HFF-Myc (cell line): ENCODE measurements at regions not wholly inside any gene's neighbourhood (a gene's known extent, or its start where the extent isn't known, plus 50 kb on each side); places are given as distances from the start of the nearest gene placed in this dataset.

Source experiments
- DNase-seq: peaks from one replicate; pipeline ENCODE4 v3.0.0-alpha.2; 2011; ENCODE audit warnings: low read depth; ENCODE audit errors: extremely low read depth
- H3K4me3 ChIP-seq: replicated peaks from 2 replicates; pipeline ENCODE4 v1.5.1; 2011; ENCODE audit warnings: low read depth, mild to moderate bottlenecking, control low read depth, low read length
- TF ChIP-seq, protein P1 (sequence below): IDR thresholded peaks from 2 replicates; pipeline ENCODE4 v1.5.1; 2012; ENCODE audit warnings: mild to moderate bottlenecking, low read depth, low read length, control low read depth; ENCODE audit errors: missing control alignments

DNA sequence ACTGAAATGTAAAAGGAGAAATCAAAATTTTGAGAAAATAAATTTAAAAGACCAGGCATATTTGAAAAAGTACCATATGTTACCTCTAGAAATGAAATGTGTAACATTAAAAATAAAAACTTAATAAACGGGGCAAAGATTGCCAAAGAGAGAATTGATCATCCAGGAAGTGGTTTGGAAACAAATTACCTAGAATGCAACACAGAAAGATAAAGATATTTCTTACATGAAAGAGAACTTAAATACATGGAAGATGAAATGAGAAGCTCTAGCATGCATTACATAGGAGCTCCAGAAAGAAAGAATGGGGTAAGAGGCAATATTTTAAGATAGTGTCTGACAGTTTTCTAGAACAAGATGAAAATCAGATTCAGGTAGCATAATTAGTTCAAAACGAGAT lies 235.9 kb upstream of the IRF2BP2 start:
- no peak for DNase-seq
- TF ChIP-seq, protein P1, sequence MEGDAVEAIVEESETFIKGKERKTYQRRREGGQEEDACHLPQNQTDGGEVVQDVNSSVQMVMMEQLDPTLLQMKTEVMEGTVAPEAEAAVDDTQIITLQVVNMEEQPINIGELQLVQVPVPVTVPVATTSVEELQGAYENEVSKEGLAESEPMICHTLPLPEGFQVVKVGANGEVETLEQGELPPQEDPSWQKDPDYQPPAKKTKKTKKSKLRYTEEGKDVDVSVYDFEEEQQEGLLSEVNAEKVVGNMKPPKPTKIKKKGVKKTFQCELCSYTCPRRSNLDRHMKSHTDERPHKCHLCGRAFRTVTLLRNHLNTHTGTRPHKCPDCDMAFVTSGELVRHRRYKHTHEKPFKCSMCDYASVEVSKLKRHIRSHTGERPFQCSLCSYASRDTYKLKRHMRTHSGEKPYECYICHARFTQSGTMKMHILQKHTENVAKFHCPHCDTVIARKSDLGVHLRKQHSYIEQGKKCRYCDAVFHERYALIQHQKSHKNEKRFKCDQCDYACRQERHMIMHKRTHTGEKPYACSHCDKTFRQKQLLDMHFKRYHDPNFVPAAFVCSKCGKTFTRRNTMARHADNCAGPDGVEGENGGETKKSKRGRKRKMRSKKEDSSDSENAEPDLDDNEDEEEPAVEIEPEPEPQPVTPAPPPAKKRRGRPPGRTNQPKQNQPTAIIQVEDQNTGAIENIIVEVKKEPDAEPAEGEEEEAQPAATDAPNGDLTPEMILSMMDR, result no peak
- no peak overlapping the region for H3K4me3 ChIP-seq

DNA sequence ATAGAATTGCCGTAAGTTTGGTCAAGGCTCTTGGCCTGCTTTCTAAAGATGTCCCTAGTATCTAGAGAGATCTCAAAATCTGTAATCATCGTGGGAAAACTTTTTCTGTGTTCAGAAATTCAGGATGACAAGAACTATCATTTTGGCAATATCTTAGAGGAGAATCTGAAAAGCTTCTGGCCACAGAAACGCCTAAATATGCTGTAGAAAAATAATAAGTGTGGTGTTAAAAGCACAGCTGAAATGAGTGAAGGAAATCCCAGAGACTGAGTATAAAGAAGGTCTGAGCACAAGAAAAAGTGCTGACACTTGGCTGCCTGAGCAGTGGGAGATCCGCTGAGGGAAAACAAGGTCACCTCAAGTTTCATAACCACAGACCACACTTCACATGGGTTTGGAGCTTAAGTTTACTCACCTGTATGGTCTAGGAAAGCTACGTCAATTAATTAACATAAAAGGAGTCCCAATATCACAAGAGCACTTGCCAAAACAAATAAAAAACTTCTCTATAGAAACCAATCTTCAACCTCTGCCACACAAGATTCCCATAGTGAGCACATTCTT lies 235.2 kb upstream of the IRF2BP2 start:
- H3K4me3 ChIP-seq, result no peak overlapping the region
- TF ChIP-seq, protein P1, result no peak
- DNase-seq, result no peak

DNA sequence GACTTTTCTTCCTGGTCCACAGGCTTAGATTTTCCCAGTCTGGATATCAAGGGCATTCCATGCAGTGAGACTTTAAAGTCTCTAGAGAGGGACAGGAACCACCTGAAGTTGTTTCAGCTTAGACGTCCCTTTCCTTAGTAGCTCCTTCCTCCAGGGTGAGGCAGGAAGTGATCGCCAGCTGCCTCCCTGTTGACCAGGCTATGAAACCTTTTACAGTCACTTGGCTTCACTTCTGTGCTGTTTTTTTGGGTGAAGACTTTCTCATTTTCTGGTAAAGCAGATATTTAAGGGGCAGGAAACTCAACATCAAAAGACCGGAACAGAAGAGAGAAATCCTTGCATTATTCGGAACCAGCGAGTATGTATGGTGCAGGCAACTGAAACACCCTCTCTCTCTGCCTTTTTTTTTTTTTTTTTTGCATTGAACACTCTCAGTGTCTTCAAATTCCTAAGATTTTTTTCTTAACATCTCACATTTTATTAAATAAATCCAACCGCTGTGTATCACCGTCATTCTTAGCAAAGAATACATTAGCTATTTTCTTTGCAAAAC lies 234.6 kb upstream of the IRF2BP2 start:
- DNase-seq, result no peak

GRCh38 chr1:234843946-234844345 lies 234.0 kb upstream of the IRF2BP2 start:
- no peak for DNase-seq
- H3K4me3 ChIP-seq, result no peak overlapping the region
- TF ChIP-seq, protein P1, result no peak

More for the DNA sequence above, 234.6 kb upstream of the IRF2BP2 start:
- TF ChIP-seq, protein P1, result no peak
- H3K4me3 ChIP-seq, result no peak overlapping the region

DNA sequence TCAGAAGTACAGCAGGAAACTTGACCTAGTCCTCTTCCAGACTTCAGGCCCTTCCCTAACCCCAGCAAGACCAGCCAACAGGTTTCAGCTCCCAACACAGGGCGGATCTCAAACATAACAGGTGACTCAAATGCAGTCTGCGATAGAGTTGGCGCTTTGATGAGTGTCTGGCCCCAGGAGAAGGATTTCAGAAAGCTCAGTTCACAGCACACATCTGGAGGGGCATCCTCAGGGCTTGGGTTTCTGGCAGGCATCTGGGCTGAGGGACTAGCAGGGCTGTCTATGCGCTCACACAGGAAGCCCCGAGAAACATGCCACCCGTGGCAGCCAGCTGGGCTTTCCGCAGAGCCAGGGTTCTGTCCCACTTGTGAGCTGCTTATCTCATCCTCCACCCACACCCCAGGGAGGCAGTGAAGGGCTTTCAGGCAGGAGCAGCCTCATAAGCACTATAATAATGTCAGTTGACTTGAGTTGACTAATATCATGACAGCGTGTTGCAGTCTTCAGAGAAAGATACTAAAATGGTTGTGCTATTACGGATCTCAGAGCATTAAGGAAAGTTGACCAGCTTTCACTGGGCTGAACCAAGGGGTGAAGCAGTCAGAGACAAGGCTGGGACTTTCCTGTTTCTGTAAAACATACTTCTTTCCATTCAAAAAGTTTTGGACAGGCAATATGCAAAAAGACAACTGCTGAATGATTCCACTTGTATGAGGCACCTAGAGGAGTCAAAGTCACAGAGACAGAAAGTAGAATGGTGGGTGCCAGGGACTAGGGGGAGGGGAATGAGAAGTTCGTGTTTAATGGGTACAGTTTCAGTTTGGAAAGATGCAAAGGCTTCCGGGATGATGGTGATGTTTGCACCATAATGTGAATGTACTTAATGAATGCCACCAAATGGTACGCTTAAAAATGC lies 233.0 kb upstream of the IRF2BP2 start:
- TF ChIP-seq, protein P1, result no peak
- no peak overlapping the region for H3K4me3 ChIP-seq
- no peak for DNase-seq

DNA sequence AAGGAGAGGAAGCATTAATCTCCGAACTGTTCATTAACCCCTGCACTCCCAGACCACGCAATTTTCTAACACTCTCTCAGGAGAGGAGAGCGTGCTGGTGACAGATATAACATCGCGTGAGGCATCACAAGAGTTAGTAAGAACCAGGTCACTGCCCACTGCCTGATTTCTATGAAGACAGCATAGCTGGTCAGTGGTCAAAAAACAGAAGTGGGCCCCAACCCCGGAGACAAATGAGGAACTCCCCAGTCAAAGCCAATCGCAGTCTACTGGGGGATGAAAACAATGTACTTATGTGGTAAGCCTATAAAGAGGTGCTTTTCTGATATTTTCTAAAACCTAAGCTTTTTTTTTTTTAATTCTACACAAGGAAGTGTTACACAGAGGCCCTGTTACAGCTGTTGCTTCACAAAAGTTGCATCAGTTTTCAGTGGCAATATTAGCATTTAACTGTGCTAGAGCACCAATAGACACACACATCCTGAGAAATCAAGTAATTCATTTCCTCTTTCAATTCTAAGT lies 231.8 kb upstream of the IRF2BP2 start:
- TF ChIP-seq, protein P1, result no peak
- H3K4me3 ChIP-seq, result no peak overlapping the region
- DNase-seq, result no peak
